SK-N-SH treated with all-trans-retinoic acid at 6 μM for 48 hours (cell line): ENCODE measurements at regions not wholly inside any gene's neighbourhood (a gene's known extent, or its start where the extent isn't known, plus 50 kb on each side); places are given as distances from the start of the nearest gene placed in this dataset.
A peak's percentile ranks its signal among the peaks of the same experiment; 100 is the strongest.

Experiments
- ATAC-seq: fragments of 200-7000 bp; cut with Tn5 transposase; 3 replicates; pipeline ENCODE4 v1.9.1; 2020; ENCODE audit warnings: mild to moderate bottlenecking, moderate library complexity
- CREB5 ChIP-seq: fragments of 250-450 bp; sonication (Bioruptor Pico); IDR thresholded peaks from 2 replicates; pipeline ENCODE4 v1.5.1; 2020; ENCODE audit warnings: low read depth, mild to moderate bottlenecking, moderate library complexity
- ESRRG ChIP-seq: fragments of 250-450 bp; sonication (Bioruptor Pico); IDR thresholded peaks from 2 replicates; pipeline ENCODE4 v1.6.1; 2021; ENCODE audit warnings: mild to moderate bottlenecking
- ISL1 ChIP-seq: fragments of 250-450 bp; sonication (Bioruptor Pico); IDR thresholded peaks from 2 replicates; pipeline ENCODE4 v2.1.2; 2022; ENCODE audit warnings: mild to moderate bottlenecking, moderate library complexity
- OSR1 ChIP-seq: fragments of 250-450 bp; sonication (Bioruptor Pico); IDR thresholded peaks from 2 replicates; pipeline ENCODE4 v1.8.0; 2022; ENCODE audit warnings: moderate library complexity, mild to moderate bottlenecking, inconsistent platforms
- POU6F1 ChIP-seq: fragments of 250-450 bp; sonication (Bioruptor Pico); IDR thresholded peaks from 2 replicates; pipeline ENCODE4 v1.8.0; 2021; ENCODE audit warnings: low read depth, mild to moderate bottlenecking, moderate library complexity, borderline replicate concordance
- PPARA ChIP-seq: fragments of 250-450 bp; sonication (Bioruptor Pico); IDR thresholded peaks from 2 replicates; pipeline ENCODE4 v1.5.0; 2020; ENCODE audit warnings: mild to moderate bottlenecking, borderline replicate concordance
- RARB ChIP-seq: fragments of 250-450 bp; sonication (Bioruptor Pico); IDR thresholded peaks from 2 replicates; pipeline ENCODE4 v1.8.0; 2021; ENCODE audit warnings: mild to moderate bottlenecking, moderate library complexity
- SNAI2 ChIP-seq: fragments of 250-450 bp; sonication (Bioruptor Pico); IDR thresholded peaks from 2 replicates; pipeline ENCODE4 v1.5.0; 2020; ENCODE audit warnings: mild to moderate bottlenecking, moderate library complexity
- TCF4 ChIP-seq: fragments of 250-450 bp; sonication (Bioruptor Pico); IDR thresholded peaks from 2 replicates; pipeline ENCODE4 v1.8.0; 2021; ENCODE audit warnings: mild to moderate bottlenecking, moderate library complexity, borderline replicate concordance
- TOX ChIP-seq: fragments of 250-450 bp; sonication (Bioruptor Pico); IDR thresholded peaks from 2 replicates; pipeline ENCODE4 v1.8.0; 2021; ENCODE audit warnings: mild to moderate bottlenecking, moderate library complexity, borderline replicate concordance
- TSHZ2 ChIP-seq: fragments of 250-450 bp; sonication (Bioruptor Pico); IDR thresholded peaks from 2 replicates; pipeline ENCODE4 v1.5.0; 2020; ENCODE audit warnings: mild to moderate bottlenecking, moderate library complexity
- ZC3H10 ChIP-seq: fragments of 250-450 bp; sonication (Bioruptor Pico); IDR thresholded peaks from 2 replicates; pipeline ENCODE4 v1.5.1; 2021; ENCODE audit warnings: mild to moderate bottlenecking, moderate library complexity
- ZFP3 ChIP-seq: fragments of 250-450 bp; sonication (Bioruptor Pico); IDR thresholded peaks from 2 replicates; pipeline ENCODE4 v1.5.0; 2020; ENCODE audit warnings: mild to moderate bottlenecking, moderate library complexity
- ZFP30 ChIP-seq: fragments of 450-650 bp; formaldehyde crosslinking; IDR thresholded peaks from 2 replicates; pipeline ENCODE4 v1.5.0; 2022; ENCODE audit warnings: mild to moderate bottlenecking, moderate library complexity
- ZNF565 ChIP-seq: fragments of 450-650 bp; formaldehyde crosslinking; conservative IDR thresholded peaks from 2 replicates; pipeline ENCODE4 v1.5.0; 2020; ENCODE audit warnings: low read depth, mild to moderate bottlenecking, moderate library complexity
- ZNF70 ChIP-seq: fragments of 450-650 bp; formaldehyde crosslinking; IDR thresholded peaks from 2 replicates; pipeline ENCODE4 v1.5.0; 2020; ENCODE audit warnings: mild to moderate bottlenecking, moderate library complexity
- ZNF8 ChIP-seq: fragments of 450-650 bp; formaldehyde crosslinking; IDR thresholded peaks from 2 replicates; pipeline ENCODE4 v1.5.0; 2020; ENCODE audit warnings: mild to moderate bottlenecking, moderate library complexity

GRCh38 chr6:115643762-115644161 is 416.9 kb downstream of the FRK start:
- TF ChIP-seq POU6F1 (CRISPR knock-in tag) (no peak), PPARA (no peak)
- ATAC-seq, result peak; percentile 41; the same call in 1 of the 3 replicates

- no peak for ATAC-seq
- no peak for TF ChIP-seq ESRRG
- TF ChIP-seq ZFP30 (CRISPR knock-in tag), result no peak
- TF ChIP-seq TSHZ2 (CRISPR knock-in tag), result no peak
- no peak for TF ChIP-seq RARB
- TF ChIP-seq, all 23 proteins: peak for 0
Observed at GRCh38 chr6:115634887-115635286, 425.8 kb downstream of the FRK start.

GRCh38 chr6:115634131-115634530 is 426.6 kb downstream of the FRK start:
- TF ChIP-seq OSR1 (CRISPR knock-in tag), result no peak
- no peak for TF ChIP-seq SNAI2 (CRISPR knock-in tag)
- no peak for TF ChIP-seq ZC3H10
- no peak for TF ChIP-seq TSHZ2 (CRISPR knock-in tag)
- ATAC-seq, result no peak

GRCh38 chr6:115631028-115631427 is 429.7 kb downstream of the FRK start:
- ATAC-seq, result no peak
- TF ChIP-seq ESRRG (no peak), RARB (no peak), ZFP3 (CRISPR knock-in tag) (no peak), ZNF8 (CRISPR knock-in tag) (no peak)

- TF ChIP-seq TCF4 (CRISPR knock-in tag) (no peak), ZNF565 (no peak), TOX (CRISPR knock-in tag) (no peak), OSR1 (CRISPR knock-in tag) (no peak), SNAI2 (CRISPR knock-in tag) (no peak), TSHZ2 (CRISPR knock-in tag) (no peak), CREB5 (no peak), POU6F1 (CRISPR knock-in tag) (no peak), ZNF8 (CRISPR knock-in tag) (no peak), ZFP30 (CRISPR knock-in tag) (no peak), ISL1 (CRISPR knock-in tag) (no peak), ESRRG (no peak), RARB (no peak), ZNF70 (CRISPR knock-in tag) (no peak), ZFP3 (CRISPR knock-in tag) (no peak), ZC3H10 (no peak)
- ATAC-seq, result no peak
Observed at GRCh38 chr6:115630424-115631024, 430.2 kb downstream of the FRK start.
